T47D (cell line): ENCODE measurements at regions not wholly inside any gene's neighbourhood (a gene's known extent, or its start where the extent isn't known, plus 50 kb on each side); places are given as distances from the start of the nearest gene placed in this dataset.

Experiments used
- DNase-seq, 2 experiments: peaks; one replicate each; pipeline versions ENCODE4 v3.0.0 to v3.0.0-alpha.2; 2011 to 2012; ENCODE audit warnings: low read depth in 1 of 2, low spot score in 1 of 2
- JUND ChIP-seq: IDR thresholded peaks from 2 replicates; pipeline ENCODE4 v1.6.1; 2012; ENCODE audit warnings: low read depth
- in situ Hi-C: cut with HindIII; loops from 2 replicates; pipeline ENCODE4 v1.10.0; 2016; ENCODE audit warnings: low sequenced_read_pairs, low pct_unique_long_range_greater_than_20kb

DNA sequence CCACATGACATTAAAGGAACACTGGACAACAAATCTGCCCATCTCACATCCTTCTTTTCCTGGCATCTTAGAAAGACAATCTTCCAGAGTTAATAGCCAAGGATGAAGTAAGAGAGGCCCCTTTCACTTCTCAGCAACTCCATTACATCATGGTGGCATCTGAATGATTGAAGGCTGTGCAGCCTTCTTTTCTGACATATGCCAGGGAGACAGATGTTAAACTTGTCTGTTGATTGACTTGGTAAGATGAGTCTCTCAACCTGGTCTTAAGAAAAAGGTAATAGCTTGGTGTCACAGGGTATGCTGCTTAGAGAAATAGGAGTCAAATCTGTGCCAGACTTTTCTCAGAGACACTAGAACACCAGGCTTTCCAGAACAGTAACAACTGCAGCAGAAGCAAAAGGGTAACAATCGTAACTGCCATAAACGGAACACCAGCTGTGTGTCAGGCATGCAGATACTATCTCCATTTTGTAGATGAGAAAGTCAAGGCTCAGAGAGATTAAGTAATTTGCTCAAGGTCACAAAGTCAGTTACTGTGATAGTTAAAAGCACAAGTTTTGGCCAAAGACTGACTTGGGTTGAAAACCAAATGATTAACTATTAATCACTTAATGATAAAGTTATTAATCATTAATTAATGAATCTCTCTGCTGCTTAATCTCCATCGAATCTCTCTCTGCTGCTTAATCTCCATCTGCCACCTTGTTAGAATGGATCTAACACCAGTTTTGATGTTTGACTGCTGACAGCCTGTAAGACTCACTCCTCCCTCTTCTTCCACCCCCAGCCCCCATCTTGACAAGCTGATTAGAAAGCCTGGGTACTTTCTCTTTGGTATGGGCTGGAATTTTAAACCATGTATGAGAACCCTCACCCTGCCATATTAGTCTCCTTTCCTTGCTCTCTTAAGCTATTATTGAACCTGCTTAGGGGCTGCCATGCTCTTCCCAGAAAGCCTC, 353.5 kb downstream of the ENC1 start:
- in situ Hi-C loops: no loop called here
- no peak for TF ChIP-seq JUND
- DNase-seq: no peak

GRCh38 chr5:74285675-74286280, 354.8 kb downstream of the ENC1 start:
- in situ Hi-C loops: no loop called here
- DNase-seq: no peak
- TF ChIP-seq JUND: no peak

- in situ Hi-C loops: no loop called here
- no peak for DNase-seq
- no peak for TF ChIP-seq JUND
Observed at GRCh38 chr5:74282490-74282889, 358.0 kb downstream of the ENC1 start.

DNA sequence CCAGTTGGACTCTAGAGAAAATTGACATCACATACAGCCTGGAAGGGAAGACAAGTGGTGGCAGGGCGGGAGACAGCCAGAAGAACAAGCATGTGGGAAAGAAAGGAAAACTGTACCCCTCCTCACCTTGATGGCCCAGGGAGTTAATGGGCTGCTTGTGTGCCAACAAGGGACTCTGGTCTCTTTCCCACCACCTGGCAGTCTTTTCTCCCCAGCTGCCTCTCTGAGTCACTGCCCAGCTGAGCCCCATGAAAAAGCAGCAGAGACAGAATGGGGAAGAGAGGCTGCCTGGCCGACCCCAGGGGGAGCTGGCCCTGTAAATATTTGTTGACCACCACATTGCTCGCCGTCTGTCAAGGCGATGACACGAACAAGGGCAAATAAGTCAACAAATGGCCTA, 359.4 kb downstream of the ENC1 start:
- no peak for DNase-seq
- in situ Hi-C loops: no loop called here
- no peak for TF ChIP-seq JUND

DNA sequence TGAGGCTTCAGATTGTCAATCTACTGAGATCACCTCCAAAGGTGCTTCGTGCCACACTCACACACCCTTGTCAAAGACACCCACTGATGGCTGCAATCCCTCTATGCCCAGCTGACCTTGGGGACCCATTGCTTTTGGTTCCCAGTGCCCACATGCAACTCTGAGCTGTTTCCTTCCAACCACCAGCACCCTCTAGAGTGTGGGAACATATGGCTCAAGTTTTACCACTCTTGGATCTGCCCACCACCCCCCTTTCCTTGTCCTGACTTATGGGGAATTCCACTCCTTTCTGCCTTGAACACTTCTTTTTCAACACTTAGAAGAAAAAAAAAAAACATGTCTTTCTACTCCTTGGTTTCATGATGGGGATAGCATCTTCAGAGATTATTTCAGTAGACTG, 360.2 kb downstream of the ENC1 start:
- peak in 1 of 2 experiments; percentile 11 for DNase-seq
- TF ChIP-seq JUND: no peak
- in situ Hi-C loops: no loop called here

- TF ChIP-seq JUND: no peak
- DNase-seq: no peak
- in situ Hi-C loops: no loop called here
Observed at GRCh38 chr5:74279244-74279643, 361.3 kb downstream of the ENC1 start.

DNA sequence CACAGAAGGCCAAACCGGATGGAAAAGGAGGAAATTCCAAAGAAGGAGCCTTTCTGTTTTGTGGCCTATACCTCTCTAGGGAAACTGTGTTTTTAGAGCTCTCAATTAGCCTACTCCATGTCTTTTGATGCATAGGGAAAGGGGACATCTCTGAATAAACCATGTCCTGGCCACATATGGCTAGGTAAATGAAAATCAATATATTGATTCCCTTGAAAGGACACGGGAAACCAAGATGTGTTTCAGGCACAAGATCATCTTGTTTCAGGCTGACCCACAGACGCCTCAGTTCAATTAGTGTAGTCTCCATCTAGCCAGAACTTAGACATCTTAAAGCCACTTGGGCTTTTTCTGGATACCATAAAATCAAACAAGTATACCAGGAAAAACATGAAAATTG, 363.1 kb downstream of the ENC1 start:
- no peak for DNase-seq
- no peak for TF ChIP-seq JUND
- in situ Hi-C loops: no loop called here

GRCh38 chr5:74275171-74275992, 365.1 kb downstream of the ENC1 start:
- TF ChIP-seq JUND: no peak
- in situ Hi-C loops: no loop called here
- DNase-seq: no peak

DNA sequence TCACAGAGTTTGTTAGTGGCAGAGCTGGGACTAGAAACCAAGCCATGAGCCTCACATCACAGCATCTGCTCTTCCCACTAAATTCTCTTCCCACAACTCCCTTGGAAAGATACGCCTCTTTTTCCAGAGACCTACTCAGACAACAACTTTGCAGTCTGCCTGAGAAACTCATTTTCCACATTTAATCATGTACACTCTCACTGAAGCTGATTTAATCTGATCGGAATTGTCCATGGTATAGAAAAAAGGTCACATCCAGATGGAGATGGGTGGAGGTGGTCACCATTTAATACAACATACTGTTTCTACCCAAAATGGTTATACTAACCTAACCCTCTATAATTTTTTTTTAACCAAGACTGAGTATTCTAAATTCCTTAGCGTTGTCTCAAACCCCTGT, 366.2 kb downstream of the ENC1 start:
- DNase-seq: no peak
- in situ Hi-C loops: no loop called here
- TF ChIP-seq JUND: no peak

DNA sequence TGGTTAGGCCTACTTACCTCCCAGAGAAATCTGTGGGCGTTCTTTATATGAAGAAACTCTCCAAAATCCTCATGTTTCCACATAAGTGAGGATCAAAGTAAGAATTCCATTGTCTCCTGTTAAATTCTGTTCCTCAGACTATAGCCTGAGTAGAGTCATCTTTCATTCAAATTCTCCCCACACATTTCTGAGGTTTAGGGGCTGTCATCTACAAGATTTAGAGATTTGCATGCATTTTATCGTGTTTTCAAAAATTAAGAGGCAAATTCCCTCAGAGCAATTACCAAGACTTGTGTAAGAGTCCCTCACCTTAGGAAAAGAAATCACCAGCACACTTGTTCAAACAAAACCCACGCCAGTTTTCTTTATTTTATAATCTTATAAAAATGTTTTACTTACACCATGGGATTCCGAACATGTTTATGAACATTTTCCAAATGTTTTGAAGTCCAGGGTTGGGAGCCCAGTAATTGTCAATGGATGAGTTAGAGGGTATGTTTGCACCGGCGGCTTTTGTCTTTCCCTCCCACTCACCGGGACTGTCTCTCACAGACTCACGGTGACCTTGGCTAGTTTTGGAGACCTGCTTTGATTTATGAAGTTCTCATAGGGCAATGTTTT, 367.6 kb downstream of the ENC1 start:
- in situ Hi-C loops: no loop called here
- TF ChIP-seq JUND: no peak
- DNase-seq: no peak

- peak; percentile 24 to 79 for DNase-seq
- in situ Hi-C loops: no loop called here
- no peak for TF ChIP-seq JUND
Observed at GRCh38 chr5:74272024-74272775, 368.3 kb downstream of the ENC1 start.

DNA sequence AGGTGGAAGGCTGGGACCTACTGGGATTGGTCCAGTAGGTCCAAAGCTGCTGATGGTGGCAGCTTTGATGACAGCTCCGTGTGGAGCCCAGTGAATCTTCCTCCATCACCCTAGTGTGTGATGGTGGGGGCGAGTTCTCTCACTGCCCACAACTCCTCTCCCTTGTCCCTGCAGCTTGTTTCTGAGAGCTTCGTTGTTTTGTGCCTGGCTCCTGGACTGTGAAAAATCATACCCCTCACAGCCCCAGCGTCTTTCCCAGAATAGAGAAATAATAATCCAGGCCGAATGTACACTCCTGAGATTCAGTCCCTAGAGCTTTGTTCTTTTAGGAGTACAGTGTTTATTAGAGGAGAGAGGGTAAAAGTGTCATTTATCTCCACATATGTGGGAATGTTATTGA, 372.2 kb downstream of the ENC1 start:
- no peak for DNase-seq
- in situ Hi-C loops: no loop called here
- TF ChIP-seq JUND: no peak
